Endodermal cell (in vitro differentiated cells): ENCODE measurements at regions not wholly inside any gene's neighbourhood (a gene's known extent, or its start where the extent isn't known, plus 50 kb on each side); places are given as distances from the start of the nearest gene placed in this dataset.
A peak's percentile ranks its signal among the peaks of the same experiment; 100 is the strongest.

Experiments
- DNase-seq: peaks from one replicate; pipeline ENCODE4 v3.0.0-alpha.2; 2017
- H3K27ac ChIP-seq: 2 replicates; pipeline ENCODE4 v1.5.1; 2013; ENCODE audit warnings: mild to moderate bottlenecking, low read depth, low read length, moderate library complexity
- H3K27me3 ChIP-seq: 2 replicates; pipeline ENCODE4 v1.6.1; 2013; ENCODE audit warnings: mild to moderate bottlenecking, low read length, moderate library complexity; ENCODE audit not compliant: insufficient read depth, control insufficient read depth, poor library complexity, severe bottlenecking
- H3K36me3 ChIP-seq: 2 replicates; pipeline ENCODE4 v1.7.0; 2013; ENCODE audit warnings: mild to moderate bottlenecking, low read length, moderate library complexity; ENCODE audit not compliant: control insufficient read depth, insufficient read depth
- H3K4me1 ChIP-seq: one replicate; pipeline ENCODE4 v1.7.0; 2013; ENCODE audit warnings: low read length; ENCODE audit not compliant: control insufficient read depth, insufficient read depth
- H3K4me3 ChIP-seq: 2 replicates; pipeline ENCODE4 v1.5.1; 2013; ENCODE audit warnings: mild to moderate bottlenecking, low read length, moderate library complexity
- H3K9ac ChIP-seq: 2 replicates; pipeline ENCODE4 v1.6.1; 2013; ENCODE audit warnings: mild to moderate bottlenecking, low read length, moderate library complexity; ENCODE audit not compliant: poor library complexity, severe bottlenecking; ENCODE audit errors: extremely low read depth
- H3K9me3 ChIP-seq: 2 replicates; pipeline ENCODE4 v1.6.1; 2013; ENCODE audit warnings: mild to moderate bottlenecking, low read length, moderate library complexity; ENCODE audit not compliant: control insufficient read depth
- H3K27ac Mint-ChIP-seq: 2 replicates; pipeline ENCODE4 v1.8.0; 2020; ENCODE audit warnings: mixed read lengths
- H3K27me3 Mint-ChIP-seq: 2 replicates; pipeline ENCODE4 v1.8.0; 2021; ENCODE audit warnings: mild to moderate bottlenecking, mixed read lengths; ENCODE audit not compliant: insufficient read depth
- H3K36me3 Mint-ChIP-seq: 2 replicates; pipeline ENCODE4 v1.8.0; 2020; ENCODE audit warnings: low read depth, mixed read lengths
- H3K4me1 Mint-ChIP-seq: 2 replicates; pipeline ENCODE4 v1.8.0; 2020; ENCODE audit warnings: mixed read lengths
- H3K4me3 Mint-ChIP-seq: 2 replicates; pipeline ENCODE4 v1.8.0; 2020; ENCODE audit warnings: mild to moderate bottlenecking, moderate library complexity, mixed read lengths
- H3K9me3 Mint-ChIP-seq: 2 replicates; pipeline ENCODE4 v1.8.0; 2020; ENCODE audit warnings: mild to moderate bottlenecking, mixed read lengths
- CTCF ChIP-seq: fragments of 200-600 bp; sonication (generic); conservative IDR thresholded peaks from 2 replicates; pipeline ENCODE4 v1.5.0; 2021; ENCODE audit warnings: antibody characterized with exemption, mild to moderate bottlenecking
- WGBS, 2 experiments: methylation state at CpG; one replicate each; pipeline versions ENCODE4 v1.1.5 to v1.1.7; 2013; ENCODE audit warnings: missing lambda C conversion rate in 2 of 2, mixed read lengths in 1 of 2; ENCODE audit not compliant: insufficient coverage in 1 of 2, insufficient read length in 1 of 2; 5-methylcytosine and 5-hydroxymethylcytosine counted together

- H3K4me1 Mint-ChIP-seq: peaks cover 3% of the 10 kb centered on the region
- H3K27ac ChIP-seq: no peak overlapping the region
- H3K9ac ChIP-seq: no peak overlapping the region
- H3K27me3 ChIP-seq: no peaks in the 10 kb centered on the region
- no peaks in the 10 kb centered on the region for H3K36me3 ChIP-seq
- no peak overlapping the region for H3K27ac Mint-ChIP-seq
- H3K4me3 ChIP-seq: no peak overlapping the region
- H3K9me3 ChIP-seq: peaks cover 8% of the 10 kb centered on the region
- H3K27me3 Mint-ChIP-seq: peaks cover 3% of the 10 kb centered on the region
- no peaks in the 10 kb centered on the region for H3K36me3 Mint-ChIP-seq
- no peak for DNase-seq
- 90 to 100% methylated on average over 1 of the region's 1 CpG for WGBS, 2 experiments
- peaks cover 2% of the 10 kb centered on the region for H3K4me1 ChIP-seq
- H3K4me3 Mint-ChIP-seq: no peak overlapping the region
- no peak for TF ChIP-seq CTCF
- H3K9me3 Mint-ChIP-seq: peaks cover 10% of the 10 kb centered on the region
These were observed 110.7 kb upstream of the PLXNA4 start for GRCh38 chr7:132687016-132687415.

- peaks cover 3% of the 10 kb centered on the region for H3K27me3 Mint-ChIP-seq
- Histone ChIP-seq H3K4me1 (peaks cover 7% of the 10 kb centered on the region), H3K27me3 (no peaks in the 10 kb centered on the region), H3K9ac (no peak overlapping the region), H3K9me3 (peaks cover 8% of the 10 kb centered on the region), H3K36me3 (no peaks in the 10 kb centered on the region), H3K27ac (no peak overlapping the region), H3K4me3 (no peak overlapping the region)
- H3K9me3 Mint-ChIP-seq: peaks cover 10% of the 10 kb centered on the region
- DNase-seq: no peak
- no peak overlapping the region for H3K27ac Mint-ChIP-seq
- no peak for TF ChIP-seq CTCF
- no peak overlapping the region for H3K4me3 Mint-ChIP-seq
- H3K36me3 Mint-ChIP-seq: no peaks in the 10 kb centered on the region
- peaks cover 15% of the 10 kb centered on the region for H3K4me1 Mint-ChIP-seq
- WGBS, 2 experiments: 97% methylated on average over 2 of the region's 2 CpGs; no CpG with 5 or more reads in 1 of the 2 experiments
These were observed 109.0 kb upstream of the PLXNA4 start for GRCh38 chr7:132685277-132685676.

GRCh38 chr7:132683896-132684690 is 107.8 kb upstream of the PLXNA4 start:
- no peak overlapping the region for H3K4me3 Mint-ChIP-seq

More at GRCh38 chr7:132683896-132684690, 107.8 kb upstream of the PLXNA4 start:
- H3K36me3 ChIP-seq: no peaks in the 10 kb centered on the region
- Mint-ChIP-seq H3K36me3 (no peaks in the 10 kb centered on the region), H3K4me1 (peaks cover 15% of the 10 kb centered on the region), H3K27ac (no peak overlapping the region), H3K9me3 (peaks cover 10% of the 10 kb centered on the region), H3K27me3 (peaks cover 3% of the 10 kb centered on the region)
- TF ChIP-seq CTCF: peak; percentile 57
- no peak overlapping the region for H3K9ac ChIP-seq
- peaks cover 7% of the 10 kb centered on the region for H3K4me1 ChIP-seq
- no peak overlapping the region for H3K4me3 ChIP-seq
- no peaks in the 10 kb centered on the region for H3K27me3 ChIP-seq
- no peak for DNase-seq
- 92 to 98% methylated on average over 9 to 12 of the region's 12 CpGs for whole genome bisulfite sequencing, 2 experiments
- H3K27ac ChIP-seq: no peak overlapping the region
- H3K9me3 ChIP-seq: peaks cover 8% of the 10 kb centered on the region
